Effector CD8-positive, alpha-beta T cell (primary cell): ENCODE measurements at regions not wholly inside any gene's neighbourhood (a gene's known extent, or its start where the extent isn't known, plus 50 kb on each side); places are given as distances from the start of the nearest gene placed in this dataset.
"Not testable (repeated sequence)": the region's sequence is repeated elsewhere in the genome, so short reads cannot be mapped to it uniquely, and the experiment has no call there.

Experiments
- DNase-seq: peaks from one replicate; lab custom pipeline; 2025; lab: John Stamatoyannopoulos, UW

DNA sequence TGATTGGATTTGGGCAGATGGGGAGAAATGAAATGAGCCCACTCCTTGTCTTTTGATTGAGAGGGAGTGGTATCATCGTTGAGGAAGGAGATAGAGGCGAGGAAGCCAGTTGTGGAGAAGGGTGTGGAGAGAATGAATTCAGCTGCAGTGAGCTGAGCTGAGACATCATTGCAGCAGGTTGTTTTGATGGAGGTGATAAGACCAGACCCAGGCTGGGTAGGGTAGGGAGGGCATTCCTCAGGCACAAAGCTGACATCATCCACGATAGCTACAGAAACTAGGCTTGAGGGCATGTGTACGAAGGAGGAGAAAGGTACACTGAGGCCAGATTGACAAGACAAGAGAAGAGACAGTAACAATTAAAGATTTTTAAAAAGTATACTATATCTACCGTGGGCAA, 1500.9 kb upstream of the SLC10A2 start:
- no peak for DNase-seq

DNA sequence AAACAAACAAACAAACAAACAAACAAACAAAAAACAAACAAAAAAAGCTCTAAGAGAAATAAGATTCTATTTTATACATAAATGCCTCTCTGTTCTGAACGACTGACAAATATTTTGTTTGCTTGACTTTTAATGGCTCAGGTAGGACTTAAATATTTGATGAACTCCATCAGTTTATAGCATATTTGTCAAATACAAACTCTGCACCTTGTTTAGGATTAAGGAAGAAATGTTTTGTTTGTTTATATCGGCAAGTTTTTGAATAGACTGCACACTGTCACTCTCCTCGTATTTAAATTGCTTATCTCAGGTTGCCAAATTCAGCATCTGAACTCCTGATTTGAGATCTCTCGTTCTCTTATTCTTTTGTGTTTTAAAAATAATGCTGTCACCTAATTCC, 1499.7 kb upstream of the SLC10A2 start:
- no peak for DNase-seq

- no peak for DNase-seq
These were observed 1487.7 kb upstream of the SLC10A2 start for GRCh38 chr13:104553896-104554295.

DNA sequence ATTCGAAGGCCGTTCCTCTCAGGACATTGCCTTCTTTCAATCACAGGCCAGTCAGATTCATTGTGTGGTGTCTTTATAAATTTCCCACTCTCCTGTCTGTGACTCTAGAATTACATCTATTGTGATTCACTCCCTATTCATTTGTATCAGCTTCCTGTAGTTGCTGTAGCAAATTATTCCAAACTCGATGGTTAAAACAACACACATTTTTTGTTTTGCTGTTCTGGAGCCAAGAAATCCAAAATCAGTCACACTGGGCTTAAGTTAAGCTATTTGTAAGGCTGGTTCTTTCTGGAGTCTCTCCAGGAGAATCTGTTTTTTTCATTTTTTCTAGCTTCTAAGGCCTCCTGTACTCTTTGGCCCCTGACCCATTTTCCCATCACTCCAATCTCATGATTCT, 1487.0 kb upstream of the SLC10A2 start:
- no peak for DNase-seq

DNA sequence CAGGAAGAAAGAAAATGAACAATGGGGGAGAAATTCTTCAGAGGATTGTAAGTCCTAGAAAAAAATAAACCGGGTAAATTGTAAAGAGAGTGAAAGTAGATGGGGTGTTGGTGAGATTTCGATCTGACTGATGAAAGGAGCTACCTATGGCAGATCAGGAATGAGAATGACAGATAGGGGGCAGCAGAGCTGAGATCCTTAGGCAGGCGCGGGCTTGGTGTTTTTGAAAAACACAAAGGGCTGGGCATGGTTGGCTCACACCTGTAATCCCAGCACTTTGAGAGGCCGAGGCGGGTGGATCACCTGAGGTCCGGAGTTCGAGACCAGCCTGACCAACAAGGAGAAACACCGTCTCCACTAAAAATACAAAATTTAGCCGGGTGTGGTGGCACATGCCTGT, 1468.6 kb upstream of the SLC10A2 start:
- DNase-seq, result no peak

GRCh38 chr13:104532132-104532531, 1465.9 kb upstream of the SLC10A2 start:
- no peak for DNase-seq

DNA sequence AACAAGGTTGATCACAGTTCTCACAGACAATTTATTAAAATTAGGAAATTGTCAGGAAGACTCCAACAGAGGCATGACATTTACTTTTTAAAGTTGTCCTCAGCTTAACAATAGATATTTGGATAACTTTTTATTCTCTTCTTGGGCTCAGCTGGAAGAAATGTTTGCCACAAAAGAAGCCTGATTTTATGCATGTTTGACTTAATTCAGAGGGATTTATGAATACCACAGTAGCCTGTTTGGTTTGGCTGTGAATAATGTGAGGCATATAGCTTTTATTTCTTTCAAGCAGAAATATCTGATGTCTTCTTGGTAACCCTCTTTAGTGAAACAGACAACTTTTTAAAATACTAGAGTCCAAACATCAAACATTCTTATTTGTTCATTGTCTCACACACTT, 1464.5 kb upstream of the SLC10A2 start:
- no peak for DNase-seq

GRCh38 chr13:104526561-104526960, 1460.3 kb upstream of the SLC10A2 start:
- no peak for DNase-seq

DNA sequence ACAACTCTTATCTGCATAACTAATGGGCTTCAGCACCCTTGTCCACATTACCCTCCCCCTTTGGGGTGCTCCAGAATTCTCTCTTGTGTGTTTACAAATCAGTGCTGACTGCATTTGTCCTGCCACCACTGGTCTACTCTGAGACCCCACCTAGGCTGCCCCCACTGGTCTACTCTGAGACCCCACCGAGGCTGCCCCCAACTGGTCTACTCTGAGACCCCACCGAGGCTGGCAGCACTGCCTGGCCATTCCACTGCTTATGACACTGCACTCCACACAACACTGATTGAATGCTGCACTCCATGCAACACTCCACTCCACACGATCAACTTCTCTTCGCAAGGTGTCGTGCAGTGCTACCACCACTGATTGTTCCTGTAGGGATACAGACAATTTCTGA, 1459.2 kb upstream of the SLC10A2 start:
- DNase-seq, result no peak

GRCh38 chr13:104522235-104523072, 1456.2 kb upstream of the SLC10A2 start:
- no peak for DNase-seq

DNA sequence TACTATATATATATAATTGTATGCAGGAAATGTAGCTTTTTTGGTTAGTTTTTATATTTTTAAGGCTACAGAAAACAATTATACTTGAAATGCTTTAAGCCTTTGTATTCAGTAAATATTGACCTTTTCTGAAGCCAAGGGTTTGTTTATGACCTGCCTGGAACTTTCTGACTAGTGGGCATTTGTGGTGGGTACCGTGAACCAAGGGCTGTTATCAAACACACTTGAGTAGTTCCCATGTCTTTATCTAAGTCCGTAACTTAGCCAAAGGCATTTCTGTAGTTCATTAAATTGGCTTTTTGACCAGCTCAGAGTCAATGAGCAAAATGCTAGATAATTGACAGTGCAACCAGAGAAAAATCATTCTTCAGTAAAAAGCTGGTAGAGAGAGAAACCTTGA, 1444.2 kb upstream of the SLC10A2 start:
- no peak for DNase-seq

GRCh38 chr13:104493502-104493901, 1427.3 kb upstream of the SLC10A2 start:
- DNase-seq, result not testable (repeated sequence)

GRCh38 chr13:104491916-104492315, 1425.7 kb upstream of the SLC10A2 start:
- no peak for DNase-seq

GRCh38 chr13:104487006-104487405, 1420.8 kb upstream of the SLC10A2 start:
- no peak for DNase-seq

GRCh38 chr13:104485571-104485970, 1419.4 kb upstream of the SLC10A2 start:
- DNase-seq, result no peak

DNA sequence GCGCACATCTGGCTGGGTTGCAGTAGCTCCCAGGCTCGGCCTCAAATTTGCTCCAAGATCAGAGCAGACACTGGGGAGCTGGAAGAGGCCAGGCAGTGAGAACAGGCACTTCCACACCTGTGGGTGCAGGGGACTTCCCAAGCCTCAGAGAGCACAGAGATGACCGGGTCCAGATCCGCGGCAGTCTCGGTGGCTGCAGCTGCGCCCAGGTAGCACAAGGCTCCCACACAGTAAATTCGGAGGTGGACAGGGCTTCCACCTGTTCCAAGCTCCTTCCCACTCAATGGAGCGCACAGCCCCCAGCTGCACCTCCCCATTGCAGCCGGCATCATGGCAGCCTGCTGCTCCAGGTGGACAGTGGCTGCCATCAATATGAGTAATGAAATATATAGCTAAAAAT, 1417.4 kb upstream of the SLC10A2 start:
- DNase-seq, result no peak

DNA sequence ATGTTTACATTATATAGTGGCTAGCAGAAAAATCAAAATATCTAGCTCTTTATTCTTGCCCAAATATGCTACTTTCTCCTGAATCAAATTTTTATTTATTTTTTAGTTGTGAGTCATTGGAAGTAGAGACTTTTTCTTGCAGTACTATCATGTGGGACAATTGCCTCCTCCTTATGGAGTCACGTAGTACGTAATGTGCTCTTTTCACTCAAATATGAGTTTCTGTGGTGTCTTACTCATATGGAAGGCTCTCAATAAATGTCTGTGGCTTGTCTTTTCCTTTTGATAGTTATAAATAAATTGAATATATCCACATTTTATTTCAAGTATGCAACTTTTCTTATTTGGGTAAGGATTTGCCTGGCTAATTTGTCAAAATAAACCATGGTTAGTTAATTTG, 1411.0 kb upstream of the SLC10A2 start:
- no peak for DNase-seq

GRCh38 chr13:104473936-104474335, 1407.7 kb upstream of the SLC10A2 start:
- no peak for DNase-seq

DNA sequence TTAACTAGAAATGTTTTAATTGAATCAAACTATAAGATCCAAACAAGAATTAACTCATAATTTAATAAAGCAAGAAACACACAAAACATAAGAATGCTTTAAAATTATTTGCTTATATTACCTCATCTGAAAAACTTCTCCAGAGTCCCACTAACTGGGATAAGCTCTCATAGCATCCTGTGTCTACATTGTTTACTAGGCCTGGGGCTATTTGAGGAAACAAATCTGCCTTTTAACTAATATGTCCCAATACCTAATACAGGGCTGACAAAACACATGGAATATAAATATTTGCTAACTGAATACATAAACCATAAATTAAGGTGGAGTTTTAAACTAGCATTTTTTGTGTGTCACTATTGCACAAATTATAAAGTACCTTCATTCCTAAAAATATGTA, 1399.8 kb upstream of the SLC10A2 start:
- DNase-seq, result no peak

GRCh38 chr13:104461049-104461448, 1394.8 kb upstream of the SLC10A2 start:
- no peak for DNase-seq

GRCh38 chr13:104460554-104460953, 1394.3 kb upstream of the SLC10A2 start:
- no peak for DNase-seq

GRCh38 chr13:104450006-104450405, 1383.8 kb upstream of the SLC10A2 start:
- DNase-seq, result no peak

DNA sequence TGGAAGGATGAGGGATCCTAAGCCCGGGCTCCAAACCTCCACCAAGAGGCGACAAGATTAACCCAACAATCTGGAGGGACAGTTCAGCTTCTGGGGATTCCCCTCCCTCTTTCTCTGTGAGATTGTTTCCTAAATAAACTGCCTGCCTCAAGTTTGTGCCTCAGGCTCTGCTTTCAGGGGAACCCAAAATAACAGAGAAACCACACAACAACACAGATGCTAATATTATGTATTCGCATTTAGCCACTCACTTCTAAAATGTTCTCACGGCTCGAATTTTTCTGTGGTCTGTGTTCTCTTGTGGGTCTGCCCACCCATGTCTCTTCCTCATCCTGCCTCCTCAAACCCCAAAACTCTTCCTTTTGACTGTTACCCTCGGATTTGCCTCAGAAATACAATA, 1381.1 kb upstream of the SLC10A2 start:
- DNase-seq, result no peak

DNA sequence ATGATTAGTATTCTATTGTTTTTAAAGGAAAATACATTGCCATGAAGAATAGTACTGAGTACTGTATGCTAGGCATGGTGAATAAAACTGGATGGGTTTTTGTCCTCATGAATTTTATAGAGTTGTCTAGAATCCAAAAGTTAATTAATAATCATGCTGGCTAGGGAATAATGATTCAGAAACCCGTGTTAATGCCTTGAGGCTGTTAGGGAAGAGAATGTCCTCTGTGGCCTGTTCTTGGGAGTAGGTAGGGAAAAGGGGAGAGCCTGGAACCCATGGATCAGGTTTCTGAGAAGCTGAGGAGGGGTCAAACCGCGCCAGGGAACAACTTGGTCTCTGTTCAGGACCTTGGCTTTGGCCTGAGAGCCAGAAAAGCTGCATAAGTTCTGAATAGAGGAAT, 1376.3 kb upstream of the SLC10A2 start:
- no peak for DNase-seq
